Trophoblast cell (in vitro differentiated cells and primary cell): ENCODE measurements at regions not wholly inside any gene's neighbourhood (a gene's known extent, or its start where the extent isn't known, plus 50 kb on each side); places are given as distances from the start of the nearest gene placed in this dataset.
A peak's percentile ranks its signal among the peaks of the same experiment; 100 is the strongest.

Experiments
- DNase-seq, 2 donors: peaks; one replicate each; pipeline ENCODE4 v3.0.0-alpha.2; 2016
- H2AFZ ChIP-seq: 2 replicates; pipeline ENCODE4 v1.6.1; 2013; ENCODE audit warnings: low read length, moderate library complexity, mild to moderate bottlenecking; ENCODE audit not compliant: insufficient read depth, poor library complexity
- H2AK5ac ChIP-seq: 2 replicates; pipeline ENCODE4 v1.6.1; 2013; ENCODE audit warnings: mild to moderate bottlenecking, low read length
- H2BK120ac ChIP-seq: 2 replicates; pipeline ENCODE4 v1.6.1; 2013; ENCODE audit warnings: low read length, mild to moderate bottlenecking, moderate library complexity; ENCODE audit not compliant: insufficient read depth, poor library complexity
- H2BK12ac ChIP-seq: 2 replicates; pipeline ENCODE4 v1.6.1; 2013; ENCODE audit warnings: mild to moderate bottlenecking, low read length, moderate library complexity
- H2BK5ac ChIP-seq: 2 replicates; pipeline ENCODE4 v1.6.1; 2013; ENCODE audit warnings: low read length, low read depth, moderate library complexity, mild to moderate bottlenecking; ENCODE audit not compliant: poor library complexity
- H3K14ac ChIP-seq: 2 replicates; pipeline ENCODE4 v1.6.1; 2013; ENCODE audit warnings: mild to moderate bottlenecking, low read length
- H3K18ac ChIP-seq: 2 replicates; pipeline ENCODE4 v1.6.1; 2013; ENCODE audit warnings: mild to moderate bottlenecking, low read length
- H3K23ac ChIP-seq: 2 replicates; pipeline ENCODE4 v1.6.1; 2013; ENCODE audit warnings: low read length
- H3K27ac ChIP-seq: 2 replicates; pipeline ENCODE4 v1.5.1; 2013; ENCODE audit warnings: low read depth, mild to moderate bottlenecking, inconsistent platforms, low read length, moderate library complexity
- H3K27me3 ChIP-seq: 2 replicates; pipeline ENCODE4 v1.6.1; 2013; ENCODE audit warnings: inconsistent platforms, mild to moderate bottlenecking, low read length, moderate library complexity; ENCODE audit not compliant: insufficient read depth
- H3K36me3 ChIP-seq, 2 experiments: 1 replicate in 1 of 2; 2 replicates in 1 of 2; pipeline ENCODE4 v1.6.1; 2013; ENCODE audit warnings: low read length in 2 of 2, mild to moderate bottlenecking in 2 of 2, moderate library complexity in 1 of 2; ENCODE audit not compliant: insufficient read depth in 2 of 2, control insufficient read depth in 1 of 2
- H3K4ac ChIP-seq: 2 replicates; pipeline ENCODE4 v1.6.1; 2013; ENCODE audit warnings: low read depth, mild to moderate bottlenecking, low read length, moderate library complexity
- H3K4me1 ChIP-seq, 2 experiments: 1 replicate in 1 of 2; 2 replicates in 1 of 2; pipeline ENCODE4 v1.6.1; 2013; ENCODE audit warnings: low read length in 2 of 2, mild to moderate bottlenecking in 2 of 2, moderate library complexity in 1 of 2; ENCODE audit not compliant: insufficient read depth in 2 of 2, control insufficient read depth in 1 of 2
- H3K4me2 ChIP-seq: 2 replicates; pipeline ENCODE4 v1.6.1; 2013; ENCODE audit warnings: inconsistent platforms, mild to moderate bottlenecking, low read length, moderate library complexity
- H3K4me3 ChIP-seq: 2 replicates; pipeline ENCODE4 v1.5.1; 2013; ENCODE audit warnings: mild to moderate bottlenecking, low read depth, low read length, inconsistent platforms
- H3K79me1 ChIP-seq: one replicate; pipeline ENCODE4 v1.6.1; 2013; ENCODE audit warnings: low read length
- H3K79me2 ChIP-seq: 2 replicates; pipeline ENCODE4 v1.6.1; 2013; ENCODE audit warnings: low read length, mild to moderate bottlenecking; ENCODE audit not compliant: control insufficient read depth, insufficient read depth, poor library complexity
- H3K9ac ChIP-seq: 2 replicates; pipeline ENCODE4 v1.6.1; 2013; ENCODE audit warnings: mild to moderate bottlenecking, low read length
- H3K9me3 ChIP-seq: 2 replicates; pipeline ENCODE4 v1.6.1; 2013; ENCODE audit warnings: low read depth, mild to moderate bottlenecking, control low read depth, inconsistent platforms, low read length; ENCODE audit not compliant: insufficient read depth
- H4K12ac ChIP-seq: 2 replicates; pipeline ENCODE4 v1.6.1; 2013; ENCODE audit warnings: low read depth, mild to moderate bottlenecking, low read length, moderate library complexity
- H4K8ac ChIP-seq: 2 replicates; pipeline ENCODE4 v1.6.1; 2013; ENCODE audit warnings: low read depth, mild to moderate bottlenecking, low read length, moderate library complexity
- H4K91ac ChIP-seq: one replicate; pipeline ENCODE4 v1.6.1; 2013; ENCODE audit warnings: low read depth, mild to moderate bottlenecking, low read length, moderate library complexity
- WGBS: extraction: QIAGEN DNeasy Blood & Tissue Kit; methylation state at CpG from one replicate; pipeline ENCODE4 v1.1.7; 2013; ENCODE audit warnings: missing lambda C conversion rate; ENCODE audit not compliant: insufficient read length, insufficient coverage; ENCODE audit errors: extremely low coverage; 5-methylcytosine and 5-hydroxymethylcytosine counted together

DNA sequence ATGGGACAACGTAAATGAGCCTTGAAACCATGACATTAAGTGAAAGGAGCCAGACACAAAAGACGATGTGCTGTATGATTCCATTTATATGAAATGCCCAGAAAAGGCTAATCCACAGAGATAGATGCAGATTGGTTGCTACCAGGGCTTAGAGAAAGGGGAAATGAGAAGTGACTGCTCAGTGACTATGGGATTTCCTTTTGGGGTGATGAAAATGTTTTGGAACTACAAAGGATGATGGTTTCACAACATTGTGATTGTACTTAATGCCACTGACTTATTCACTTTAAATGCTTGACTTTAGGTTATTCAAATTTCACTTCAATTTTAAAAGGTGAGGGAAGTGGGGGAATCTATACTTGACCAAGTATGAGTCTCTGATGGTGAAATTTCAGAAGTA lies 414.3 kb downstream of the SETD4 start:
- H4K91ac ChIP-seq: no peak overlapping the region
- no peak overlapping the region for H3K4me3 ChIP-seq

DNA sequence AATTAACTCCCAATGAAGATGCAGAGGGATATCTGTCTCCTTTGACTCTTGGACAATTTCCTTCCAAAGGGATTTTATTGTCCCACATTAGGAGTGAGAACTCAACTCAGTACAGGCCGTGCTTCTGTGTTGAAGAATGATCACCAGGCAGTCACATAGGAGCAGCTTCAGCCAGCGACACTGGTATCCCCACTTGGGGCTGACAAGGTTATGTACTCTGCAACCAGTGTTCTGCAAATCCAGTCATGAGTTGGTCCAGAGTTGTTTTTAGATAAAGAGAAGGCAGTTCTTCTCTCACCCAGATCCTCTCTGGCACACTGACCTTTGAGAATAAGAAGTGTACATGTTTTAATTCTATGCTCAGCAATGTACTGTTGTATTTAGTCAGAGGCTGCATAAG lies 415.8 kb downstream of the SETD4 start:
- no peak overlapping the region for H3K4me3 ChIP-seq
- no CpG with 5 or more reads among the region's 2 CpGs for WGBS
- H2AK5ac ChIP-seq: no peak overlapping the region
- no peaks in the 10 kb centered on the region for H3K9me3 ChIP-seq
- no peak overlapping the region for H3K4ac ChIP-seq
- DNase-seq: no peak
- no peaks in the 10 kb centered on the region for H3K4me1 ChIP-seq
- H4K12ac ChIP-seq: no peak overlapping the region
- no peak overlapping the region for H3K27ac ChIP-seq
- no peak overlapping the region for H3K23ac ChIP-seq
- H3K27me3 ChIP-seq: no peaks in the 10 kb centered on the region
- H2BK12ac ChIP-seq: no peak overlapping the region
- H2BK120ac ChIP-seq: no peak overlapping the region
- no peak overlapping the region for H4K91ac ChIP-seq
- no peak overlapping the region for H3K18ac ChIP-seq
- no peaks in the 10 kb centered on the region for H3K79me2 ChIP-seq
- no peak overlapping the region for H2BK5ac ChIP-seq
- H3K14ac ChIP-seq: no peak overlapping the region
- no peak overlapping the region for H2AFZ ChIP-seq
- no peak overlapping the region for H4K8ac ChIP-seq
- no peaks in the 10 kb centered on the region for H3K36me3 ChIP-seq
- no peak overlapping the region for H3K4me2 ChIP-seq
- H3K79me1 ChIP-seq: no peaks in the 10 kb centered on the region
- H3K9ac ChIP-seq: no peak overlapping the region

More for the DNA sequence above, 414.3 kb downstream of the SETD4 start:
- Histone ChIP-seq H3K79me1 (no peaks in the 10 kb centered on the region), H3K36me3 (no peaks in the 10 kb centered on the region), H3K18ac (no peak overlapping the region), H4K12ac (no peak overlapping the region), H2AFZ (no peak overlapping the region), H4K8ac (no peak overlapping the region), H3K9ac (no peak overlapping the region), H3K4ac (no peak overlapping the region), H3K79me2 (no peaks in the 10 kb centered on the region), H3K23ac (no peak overlapping the region), H3K27me3 (no peaks in the 10 kb centered on the region), H3K4me1 (no peaks in the 10 kb centered on the region), H3K27ac (no peak overlapping the region), H2BK120ac (no peak overlapping the region), H2AK5ac (no peak overlapping the region), H2BK12ac (no peak overlapping the region), H3K4me2 (no peak overlapping the region), H2BK5ac (no peak overlapping the region), H3K14ac (no peak overlapping the region), H3K9me3 (no peaks in the 10 kb centered on the region)
- WGBS: no CpG with 5 or more reads among the region's 2 CpGs
- DNase-seq: no peak

DNA sequence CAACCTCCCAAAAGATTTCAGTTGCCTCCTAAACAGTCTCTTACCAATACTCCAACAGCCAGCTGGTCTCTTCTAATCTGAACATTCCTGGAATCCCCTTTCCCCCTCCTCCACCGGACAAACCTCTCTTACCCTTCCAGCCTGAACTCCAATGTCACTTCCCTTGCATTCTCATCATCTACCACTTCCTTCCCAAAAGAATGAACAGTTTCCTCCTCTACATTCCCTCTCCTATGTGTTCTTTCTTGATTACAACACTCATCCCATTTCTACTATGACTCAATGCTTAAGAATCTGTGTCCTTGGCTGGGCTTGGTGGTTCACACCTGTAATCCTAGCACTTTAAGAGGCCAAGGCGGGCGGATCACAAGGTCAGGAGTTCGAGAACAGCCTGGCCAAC lies 417.1 kb downstream of the SETD4 start:
- Histone ChIP-seq H3K27me3 (no peaks in the 10 kb centered on the region), H2BK120ac (no peak overlapping the region), H3K79me1 (no peaks in the 10 kb centered on the region), H3K79me2 (no peaks in the 10 kb centered on the region), H4K91ac (no peak overlapping the region), H4K8ac (no peak overlapping the region), H3K4me2 (no peak overlapping the region), H3K18ac (no peak overlapping the region), H2AK5ac (no peak overlapping the region), H3K36me3 (no peaks in the 10 kb centered on the region), H3K9ac (no peak overlapping the region), H2AFZ (no peak overlapping the region), H3K4me3 (no peak overlapping the region), H3K4me1 (no peaks in the 10 kb centered on the region), H2BK12ac (no peak overlapping the region), H3K23ac (no peak overlapping the region), H2BK5ac (no peak overlapping the region), H4K12ac (no peak overlapping the region), H3K4ac (no peak overlapping the region), H3K27ac (no peak overlapping the region), H3K14ac (no peak overlapping the region), H3K9me3 (no peaks in the 10 kb centered on the region)
- WGBS: no CpG with 5 or more reads among the region's 4 CpGs
- peak in 1 of 2 donors; percentile 39 for DNase-seq

DNA sequence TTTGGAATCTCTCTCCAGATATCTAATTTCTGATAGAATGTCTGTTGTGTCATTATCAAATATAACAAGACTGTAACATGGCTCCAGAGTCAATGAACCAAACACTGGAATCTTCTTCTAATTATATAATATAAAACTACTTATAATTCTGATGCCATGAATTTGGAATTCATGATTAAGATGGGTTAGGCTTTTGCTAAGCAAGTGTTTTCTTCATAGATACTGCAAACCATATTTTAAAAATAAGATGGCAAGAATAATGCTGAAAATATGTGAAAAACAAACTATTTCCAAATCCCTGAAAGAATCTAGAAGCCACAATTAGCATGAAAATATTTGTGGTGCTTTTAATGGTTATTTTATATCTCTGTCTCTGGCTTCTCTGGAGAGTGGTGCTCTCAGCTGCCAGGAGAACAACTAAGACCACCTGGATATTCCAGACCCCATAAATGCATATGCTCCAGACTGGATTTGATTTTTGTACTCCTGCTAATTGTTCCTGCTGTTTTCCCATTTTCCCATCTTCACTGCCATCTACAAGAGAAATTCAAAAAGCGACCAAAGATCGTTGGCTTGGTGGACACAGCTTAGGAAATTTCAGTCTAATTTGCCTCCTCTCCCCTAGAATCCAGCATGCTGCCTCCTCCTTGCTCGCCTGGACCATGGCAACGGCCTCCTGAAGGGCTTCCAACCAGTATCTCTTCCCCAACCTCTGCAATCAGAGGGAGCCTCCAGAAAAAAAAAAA lies 418.9 kb downstream of the SETD4 start:
- Histone ChIP-seq H2AK5ac (no peak overlapping the region), H4K12ac (no peak overlapping the region), H4K8ac (no peak overlapping the region)

More for the DNA sequence above, 418.9 kb downstream of the SETD4 start:
- no peak for DNase-seq
- Histone ChIP-seq H4K91ac (no peak overlapping the region), H2BK120ac (no peak overlapping the region), H3K9me3 (no peaks in the 10 kb centered on the region), H3K4ac (no peak overlapping the region), H3K27me3 (no peaks in the 10 kb centered on the region), H3K27ac (no peak overlapping the region), H3K4me3 (no peak overlapping the region), H3K23ac (no peak overlapping the region), H3K4me2 (no peak overlapping the region), H2BK5ac (no peak overlapping the region), H3K79me1 (no peaks in the 10 kb centered on the region), H3K14ac (no peak overlapping the region), H3K79me2 (no peaks in the 10 kb centered on the region), H3K4me1 (no peaks in the 10 kb centered on the region), H3K36me3 (no peaks in the 10 kb centered on the region), H2AFZ (no peak overlapping the region), H3K9ac (no peak overlapping the region), H2BK12ac (no peak overlapping the region), H3K18ac (no peak overlapping the region)
- no CpG with 5 or more reads among the region's 4 CpGs for WGBS
